Hypothalamus (tissue), 51 donors: ENCODE measurements at regions not wholly inside any gene's neighbourhood (a gene's known extent, or its start where the extent isn't known, plus 50 kb on each side); places are given as distances from the start of the nearest gene placed in this dataset.
A peak's percentile ranks its signal among the peaks of the same experiment; 100 is the strongest.

Experiments used
- DNase-seq, 51 donors: peaks; one replicate each; lab custom pipeline; 2025; lab: John Stamatoyannopoulos, UW

DNA sequence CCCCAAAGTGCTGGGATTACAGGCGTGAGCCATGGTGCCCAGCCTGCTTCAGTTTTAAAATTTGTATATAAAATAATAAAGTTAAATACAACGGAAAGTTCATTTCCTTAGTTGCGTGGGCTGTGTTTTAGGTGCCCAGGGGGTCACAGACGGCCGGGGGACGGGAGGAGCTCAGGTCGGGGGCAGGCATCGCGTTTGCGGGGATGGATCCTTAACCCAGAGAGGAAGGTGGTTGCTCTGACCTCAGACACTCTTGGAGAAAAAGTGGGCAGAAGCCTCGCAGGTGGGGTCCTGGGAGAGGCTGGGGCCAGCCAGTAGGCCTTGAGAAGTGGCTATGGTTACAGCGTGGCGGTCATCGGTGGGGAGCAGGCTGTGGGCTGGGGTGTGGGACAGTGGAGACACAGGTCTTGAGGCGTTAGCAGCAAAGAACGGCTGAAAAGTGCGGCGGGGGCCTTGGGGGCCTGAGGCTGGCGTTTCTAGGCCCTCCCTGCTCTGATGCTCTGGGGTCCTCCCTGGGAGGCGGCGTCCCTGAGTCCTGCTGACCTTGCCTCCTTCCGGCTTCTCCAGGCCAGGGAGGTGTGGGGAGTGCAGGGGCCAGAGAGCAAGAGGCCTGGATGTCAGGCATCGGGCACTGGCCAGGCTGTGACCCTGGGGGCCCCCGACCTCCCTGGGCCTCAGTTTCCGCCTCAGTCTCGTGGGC, 54.4 kb downstream of the UNCX start:
- DNase-seq: no peak

DNA sequence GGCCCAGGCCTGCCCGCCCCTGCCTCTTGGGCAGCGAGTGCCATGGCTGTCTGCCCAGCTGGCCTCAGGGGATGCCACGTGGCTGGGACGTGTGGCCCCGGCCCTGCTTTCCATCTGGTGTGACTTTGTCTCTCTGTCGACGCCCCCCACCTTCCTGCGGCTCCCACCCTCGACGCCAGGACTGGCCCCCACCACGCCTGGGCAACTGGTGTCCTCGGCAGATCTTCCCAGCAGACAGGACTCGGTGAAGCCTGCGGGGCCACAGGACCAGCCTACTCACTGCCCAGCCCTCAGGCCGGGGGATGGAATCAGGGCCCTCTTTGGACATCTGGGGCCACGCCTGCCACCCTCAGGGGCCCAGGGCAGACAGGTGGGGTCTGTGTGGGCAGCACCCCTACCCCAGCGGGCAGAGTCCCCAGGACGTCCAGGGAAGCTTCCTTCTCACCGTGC, 55.1 kb downstream of the UNCX start:
- peak in 7 of 51 donors; percentile 8 to 31 (median 18) for DNase-seq

GRCh38 chr7:1288390-1288995, 55.8 kb downstream of the UNCX start:
- DNase-seq: peak in 2 of 51 donors; percentile 6

GRCh38 chr7:1288996-1289551, 56.4 kb downstream of the UNCX start:
- no peak for DNase-seq

DNA sequence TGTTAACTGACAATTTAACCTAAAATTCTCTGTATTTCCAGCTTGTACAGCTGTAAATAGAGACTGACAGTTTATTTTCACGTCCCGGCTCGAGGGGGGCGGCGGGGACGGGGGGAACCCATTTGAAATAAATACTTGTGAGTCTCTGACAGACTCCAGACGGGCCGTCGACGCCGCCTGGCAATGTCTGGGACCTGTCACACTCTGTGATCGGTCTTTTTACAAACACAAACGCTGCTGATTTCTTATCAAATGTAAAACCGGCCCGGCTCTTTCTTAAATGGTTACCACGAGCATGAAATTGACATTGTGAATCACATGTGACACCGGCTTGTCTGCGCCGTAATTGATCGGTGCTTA, 57.0 kb downstream of the UNCX start:
- DNase-seq: peak in 5 of 51 donors; percentile 4 to 52 (median 26)

- peak in 45 of 51 donors; percentile 9 to 73 (median 43) for DNase-seq
Observed at GRCh38 chr7:1290026-1290678, 57.5 kb downstream of the UNCX start.

- peak in 16 of 51 donors; percentile 8 to 73 (median 50) for DNase-seq
Observed at GRCh38 chr7:1290679-1291356, 58.1 kb downstream of the UNCX start.

GRCh38 chr7:1291357-1291689, 58.7 kb downstream of the UNCX start:
- no peak for DNase-seq

DNA sequence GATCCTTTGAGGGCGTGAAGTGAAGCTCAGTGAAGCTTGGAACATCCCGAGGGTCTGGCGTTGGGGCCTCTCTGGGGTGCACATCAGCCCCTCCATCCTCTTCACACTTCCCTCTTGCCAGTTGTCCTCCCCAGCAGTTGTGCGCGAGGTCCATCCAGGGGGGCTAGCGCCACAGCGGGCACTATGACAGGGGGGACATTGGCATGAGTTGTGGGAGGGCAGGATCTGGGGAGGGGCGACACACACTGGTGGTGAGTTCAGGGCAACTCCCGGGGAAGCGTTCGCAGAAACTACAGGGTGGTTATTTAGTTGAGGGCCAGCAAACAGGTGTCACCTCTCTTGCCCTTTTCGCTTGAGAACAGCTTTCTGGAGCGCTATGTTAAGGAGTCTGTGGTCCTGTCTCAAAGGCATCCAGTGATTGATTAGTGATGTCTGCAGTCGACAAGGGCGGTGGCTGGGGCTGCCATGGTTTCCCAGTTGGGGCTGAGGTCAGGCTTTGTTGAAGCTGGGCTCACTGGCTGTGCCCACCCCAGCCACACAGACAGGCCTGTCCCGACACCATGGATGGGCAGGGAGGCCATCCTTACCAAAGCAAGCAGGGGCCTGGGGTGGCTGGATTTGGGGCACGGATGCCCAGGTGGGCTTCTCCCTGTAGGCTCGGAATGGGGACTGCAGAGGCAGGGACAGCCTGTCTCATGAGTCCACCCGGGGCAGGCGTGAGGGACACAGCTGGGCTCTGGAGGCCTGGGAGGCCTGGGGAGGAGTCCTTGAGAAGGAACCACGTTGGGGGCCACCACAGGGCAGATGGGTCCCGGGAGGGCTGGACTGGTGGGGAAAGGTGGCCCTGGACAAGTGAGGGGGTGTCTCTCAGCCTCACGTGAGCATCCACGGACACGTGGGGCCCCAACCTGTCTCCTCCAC, 59.4 kb downstream of the UNCX start:
- no peak for DNase-seq

- DNase-seq: no peak
Observed at GRCh38 chr7:1292972-1293830, 60.5 kb downstream of the UNCX start.

DNA sequence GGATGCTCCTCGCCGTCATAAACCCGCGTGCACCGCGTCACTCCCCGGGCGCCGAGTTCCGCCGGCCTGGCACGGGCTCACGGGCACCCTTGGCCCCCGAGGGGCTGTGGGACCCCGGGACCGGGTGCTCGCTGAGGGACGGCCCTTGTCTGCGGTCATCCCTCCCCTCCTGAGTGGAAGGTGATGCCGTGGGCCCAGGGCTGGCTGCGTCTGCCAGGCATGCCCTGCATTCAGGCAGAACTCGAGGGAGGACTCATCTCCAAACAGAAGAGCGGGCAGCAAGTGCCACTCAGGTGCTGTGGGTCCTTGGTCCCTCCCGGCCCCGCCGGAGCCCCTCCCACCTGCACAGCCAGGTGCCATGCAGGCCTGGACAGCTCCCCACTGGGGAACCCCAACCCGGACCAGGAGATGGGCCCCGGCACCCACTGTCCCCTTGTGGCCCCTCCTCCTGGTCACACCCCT, 61.3 kb downstream of the UNCX start:
- DNase-seq: no peak

GRCh38 chr7:1295776-1296355, 63.2 kb downstream of the UNCX start:
- no peak for DNase-seq

DNA sequence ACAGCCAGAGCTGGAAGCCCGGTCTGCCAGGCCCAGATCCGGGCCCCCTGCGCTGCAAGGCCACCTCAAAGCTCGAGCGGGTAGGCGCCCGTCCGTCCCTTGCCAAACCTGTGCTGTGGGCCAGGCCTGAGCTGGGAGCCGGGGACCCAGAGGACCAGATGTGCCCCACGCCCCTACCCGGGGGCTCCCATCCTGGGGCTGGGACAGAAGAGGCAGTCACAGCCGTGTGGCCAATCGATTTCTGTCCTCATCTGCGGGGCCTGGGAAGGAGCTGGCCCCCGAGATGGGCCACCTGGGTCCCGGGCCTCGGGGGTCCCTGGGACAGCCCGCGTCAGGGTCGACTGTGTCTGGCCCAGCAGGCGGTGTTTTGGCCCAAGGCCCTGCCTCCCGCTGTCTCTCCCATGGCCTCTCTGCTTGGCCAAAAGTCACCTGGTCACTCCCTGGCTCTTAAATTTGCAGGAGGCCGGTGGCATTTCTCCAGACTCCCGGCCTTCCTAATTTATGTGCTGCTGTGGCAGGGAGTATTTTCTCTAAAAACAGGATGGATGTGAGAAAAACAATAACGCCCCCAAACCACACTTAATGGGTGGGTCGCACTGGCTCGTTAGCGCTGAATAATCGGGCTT, 63.8 kb downstream of the UNCX start:
- no peak for DNase-seq

DNA sequence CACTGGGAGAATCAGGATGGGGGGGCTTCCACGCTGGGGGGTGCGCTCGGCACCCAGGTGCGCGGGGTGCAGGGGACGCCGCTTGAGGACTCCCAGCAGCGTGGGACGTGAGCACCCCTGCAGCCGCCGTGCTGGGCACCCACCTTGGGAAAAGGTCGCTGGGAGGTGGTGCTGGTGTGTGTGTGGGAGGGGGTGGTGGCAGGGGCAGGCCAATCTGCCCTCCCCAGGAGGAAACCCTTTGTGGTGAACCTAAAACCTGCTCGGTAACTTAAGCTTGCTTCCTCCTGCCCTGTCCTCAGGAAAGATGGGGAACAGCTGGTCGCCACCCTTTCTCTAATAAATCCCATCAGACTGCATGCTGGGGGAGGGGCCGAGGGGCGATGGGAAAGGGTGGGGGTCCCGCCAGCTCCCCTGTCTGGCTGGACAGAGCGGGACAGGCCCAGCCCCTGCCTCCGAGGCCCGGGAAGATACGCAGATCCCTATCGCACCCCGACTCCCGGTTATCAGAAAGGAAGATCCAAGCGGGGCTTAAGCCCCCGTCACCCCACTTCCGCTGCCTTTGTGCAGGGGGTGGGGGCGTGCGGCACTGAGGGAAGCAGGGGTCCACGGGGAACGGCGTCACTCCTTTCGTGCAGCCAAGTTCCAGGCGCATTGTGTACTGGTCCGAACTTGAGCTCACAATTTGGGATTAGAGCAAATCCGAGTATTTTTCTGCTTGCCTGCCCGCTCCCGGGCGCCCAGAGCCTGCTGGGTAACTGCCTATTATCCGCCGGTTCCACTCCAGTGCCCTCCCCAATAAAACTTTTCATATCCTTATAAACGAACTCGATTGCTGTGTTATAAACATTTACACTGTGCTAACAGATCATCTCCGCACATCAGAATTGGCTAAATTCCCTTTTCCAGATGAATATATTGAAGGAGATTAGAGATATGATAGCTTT, 64.6 kb downstream of the UNCX start:
- DNase-seq: no peak

DNA sequence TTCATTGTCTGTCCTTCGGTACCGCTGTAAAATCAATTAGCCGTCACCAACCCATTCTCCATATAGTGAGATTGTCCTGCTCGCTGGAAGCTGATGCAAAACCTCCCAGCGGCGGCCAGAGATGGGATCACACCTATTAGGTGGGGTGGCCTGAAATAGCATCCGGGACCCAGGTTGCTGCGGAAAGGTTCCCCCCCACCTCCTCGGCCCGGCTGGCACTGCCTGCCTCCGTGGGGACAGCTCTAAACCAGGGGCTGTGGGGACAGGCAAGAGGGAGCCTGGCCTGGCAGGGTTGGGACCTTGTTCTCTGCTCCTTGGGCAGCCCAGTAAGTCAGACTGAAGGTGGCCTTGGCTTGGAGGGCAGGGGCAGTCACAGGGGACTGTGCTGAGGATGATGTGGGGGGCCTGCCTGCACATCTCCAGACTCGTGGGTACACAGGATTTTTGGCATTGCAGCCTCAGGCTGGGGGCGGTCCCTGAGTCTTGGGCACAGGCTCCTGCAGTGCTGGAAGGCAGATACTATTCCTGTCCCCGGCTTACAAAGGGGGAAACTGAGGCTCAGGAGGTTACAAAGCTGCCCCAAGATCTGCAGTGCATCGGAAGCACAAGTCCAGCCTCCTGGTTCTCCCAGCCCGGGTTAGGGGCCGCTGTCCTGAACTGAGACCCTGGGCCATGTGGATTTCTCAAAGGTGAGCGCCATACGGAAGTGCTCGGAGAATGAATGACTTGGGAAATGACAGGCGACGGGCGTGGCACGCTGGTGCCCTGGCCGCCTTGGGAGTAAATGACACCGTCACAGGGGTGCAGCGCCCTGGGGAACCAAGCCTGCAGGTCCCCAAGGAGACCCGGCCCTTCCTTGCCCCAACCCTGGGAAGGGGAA, 65.6 kb downstream of the UNCX start:
- DNase-seq: no peak
